Right lobe of liver (tissue), 6 donors: ENCODE measurements at regions not wholly inside any gene's neighbourhood (a gene's known extent, or its start where the extent isn't known, plus 50 kb on each side); places are given as distances from the start of the nearest gene placed in this dataset.

ENCODE experiments used
- ATAC-seq, 4 donors: fragments of 200-7000 bp; cut with Tn5 transposase; one replicate each; pipeline ENCODE4 v1.9.1; 2020; ENCODE audit warnings: mild to moderate bottlenecking in 4 of 4, moderate library complexity in 4 of 4
- DNase-seq, 3 donors: peaks; one replicate each; pipeline ENCODE4 v3.0.0-alpha.2; 2020
- H3K27ac ChIP-seq, 3 donors: fragments of 200-600 bp; one replicate each; pipeline ENCODE4 v1.8.0; 2022
- H3K27me3 ChIP-seq, 2 donors: fragments of 200-600 bp; one replicate each; pipeline ENCODE4 v1.8.0; 2022
- H3K36me3 ChIP-seq, 4 donors: fragments of 200-600 bp; sonication (generic) in 1 of 4; one replicate each; pipeline versions ENCODE4 v1.5.1 to v1.8.0; 2017 to 2022; ENCODE audit warnings: control low read depth in 1 of 4
- H3K4me1 ChIP-seq, 4 donors: fragments of 200-600 bp; sonication (generic) in 1 of 4; one replicate each; pipeline versions ENCODE4 v1.5.1 to v1.8.0; 2017 to 2022; ENCODE audit warnings: control low read depth in 1 of 4
- H3K4me3 ChIP-seq, 3 donors: fragments of 200-600 bp; one replicate each; pipeline ENCODE4 v1.8.0; 2022
- H3K9me3 ChIP-seq, 4 donors: fragments of 200-600 bp; sonication (generic) in 1 of 4; one replicate each; pipeline versions ENCODE4 v1.5.1 to v1.8.0; 2017 to 2022; ENCODE audit warnings: control low read depth in 1 of 4
- POLR2A ChIP-seq: fragments of 450-650 bp; IDR thresholded peaks from one replicate; pipeline ENCODE4 v1.6.1; 2017; ENCODE audit warnings: antibody characterized with exemption, mild to moderate bottlenecking
- WGBS: methylation state at CpG from one replicate; pipeline ENCODE4 v1.1.6; 2018; ENCODE audit warnings: low coverage, low lambda C conversion rate; ENCODE audit not compliant: insufficient coverage; ENCODE audit errors: missing lambda C conversion rate; 5-methylcytosine and 5-hydroxymethylcytosine counted together
- intact Hi-C, 2 donors: fragments of 100-400 bp; cut with DNase I; formaldehyde crosslinking; loops; one replicate each; pipeline versions ENCODE4 v1.11.2 to v1.14.1; 2022
- TF ChIP-seq, protein P1 (sequence below), 4 donors: fragments of 200-600 bp in 3 of 4; fragments of 450-650 bp in 1 of 4; IDR thresholded peaks; one replicate each; pipeline versions ENCODE4 v1.5.1 to v1.8.0; 2016 to 2022; ENCODE audit warnings: antibody characterized with exemption in 4 of 4, mild to moderate bottlenecking in 2 of 4
- donor health status: DM: no; HTN: yes; CAD: no.
- donor health status: DM: no; HTN: no; CAD: no.
- donor health status: DM: no; HTN: no; CAD: no.
- donor health status: DM: no; HTN: yes; CAD: no.
- donor health status: DM: no; HTN: yes; CAD: no.

GRCh38 chr2:183224948-183225347 is 100.7 kb downstream of the NUP35 start:
- DNase-seq, result no peak
- no peaks in the 10 kb centered on the region for H3K4me1 ChIP-seq
- no peak for TF ChIP-seq POLR2A
- TF ChIP-seq, protein P1, sequence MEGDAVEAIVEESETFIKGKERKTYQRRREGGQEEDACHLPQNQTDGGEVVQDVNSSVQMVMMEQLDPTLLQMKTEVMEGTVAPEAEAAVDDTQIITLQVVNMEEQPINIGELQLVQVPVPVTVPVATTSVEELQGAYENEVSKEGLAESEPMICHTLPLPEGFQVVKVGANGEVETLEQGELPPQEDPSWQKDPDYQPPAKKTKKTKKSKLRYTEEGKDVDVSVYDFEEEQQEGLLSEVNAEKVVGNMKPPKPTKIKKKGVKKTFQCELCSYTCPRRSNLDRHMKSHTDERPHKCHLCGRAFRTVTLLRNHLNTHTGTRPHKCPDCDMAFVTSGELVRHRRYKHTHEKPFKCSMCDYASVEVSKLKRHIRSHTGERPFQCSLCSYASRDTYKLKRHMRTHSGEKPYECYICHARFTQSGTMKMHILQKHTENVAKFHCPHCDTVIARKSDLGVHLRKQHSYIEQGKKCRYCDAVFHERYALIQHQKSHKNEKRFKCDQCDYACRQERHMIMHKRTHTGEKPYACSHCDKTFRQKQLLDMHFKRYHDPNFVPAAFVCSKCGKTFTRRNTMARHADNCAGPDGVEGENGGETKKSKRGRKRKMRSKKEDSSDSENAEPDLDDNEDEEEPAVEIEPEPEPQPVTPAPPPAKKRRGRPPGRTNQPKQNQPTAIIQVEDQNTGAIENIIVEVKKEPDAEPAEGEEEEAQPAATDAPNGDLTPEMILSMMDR (IDR thresholded peaks at IDR 0.05), result no peak
- H3K27ac ChIP-seq, result no peak overlapping the region
- intact Hi-C loops, result no loop called here
- H3K4me3 ChIP-seq, result no peak overlapping the region
- no peak for ATAC-seq
- H3K9me3 ChIP-seq, result no peaks in the 10 kb centered on the region
- no peaks in the 10 kb centered on the region for H3K27me3 ChIP-seq
- H3K36me3 ChIP-seq, result no peaks in the 10 kb centered on the region

DNA sequence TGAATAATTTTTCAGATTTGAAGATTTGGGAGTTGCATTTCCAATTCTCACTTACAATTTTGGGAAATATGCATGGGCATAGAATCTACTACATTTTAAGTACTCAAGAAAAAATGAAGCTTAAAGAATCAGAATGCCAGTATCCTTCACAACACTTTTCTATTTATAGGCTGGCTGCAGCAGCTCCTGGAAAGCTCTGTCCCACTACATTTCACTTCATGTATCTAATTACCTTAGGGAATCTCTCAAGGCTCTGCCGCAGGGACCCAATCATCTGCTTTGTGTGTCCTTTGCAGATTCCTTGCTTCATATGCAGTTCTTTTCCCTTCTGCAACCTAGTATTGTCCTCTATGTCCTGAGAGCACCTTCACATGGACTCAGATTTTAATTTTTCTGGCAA is 102.9 kb downstream of the NUP35 start:
- Histone ChIP-seq H3K36me3 (no peaks in the 10 kb centered on the region), H3K4me3 (no peak overlapping the region), H3K4me1 (no peaks in the 10 kb centered on the region), H3K27ac (no peak overlapping the region), H3K27me3 (no peaks in the 10 kb centered on the region), H3K9me3 (no peaks in the 10 kb centered on the region)
- DNase-seq, result no peak
- ATAC-seq, result no peak
- intact Hi-C loops, result no loop called here
- WGBS, result 100% methylated on average over 1 of the region's 1 CpG
- TF ChIP-seq, protein P1 (IDR thresholded peaks at IDR 0.05), result no peak
- TF ChIP-seq POLR2A, result no peak

DNA sequence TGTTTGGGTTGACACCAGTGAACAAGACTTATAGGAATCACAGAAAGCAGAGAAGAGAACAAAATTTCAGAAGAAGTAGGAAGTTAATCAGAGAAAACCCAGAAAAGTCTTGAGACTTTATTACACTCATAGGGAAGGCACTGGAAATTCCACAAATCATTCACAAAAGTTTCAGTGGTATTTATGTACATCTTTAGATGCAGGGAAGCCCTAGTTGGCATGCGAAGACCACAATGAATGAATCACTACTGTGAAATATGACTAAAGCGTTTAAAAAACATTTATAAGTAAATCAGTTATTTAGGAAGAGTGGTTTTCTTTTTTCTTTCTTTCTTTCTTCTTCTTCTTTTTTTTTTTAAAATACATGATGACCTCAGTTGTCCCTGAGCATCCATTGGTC is 105.1 kb downstream of the NUP35 start:
- Histone ChIP-seq H3K4me3 (no peak overlapping the region), H3K27me3 (no peaks in the 10 kb centered on the region), H3K9me3 (no peaks in the 10 kb centered on the region), H3K27ac (no peak overlapping the region), H3K36me3 (no peaks in the 10 kb centered on the region), H3K4me1 (no peaks in the 10 kb centered on the region)
- intact Hi-C loops, result no loop called here
- ATAC-seq (no peak), DNase-seq (no peak)
- TF ChIP-seq, protein P1 (IDR thresholded peaks at IDR 0.05), result no peak
- no peak for TF ChIP-seq POLR2A
- 80% methylated on average over 2 of the region's 2 CpGs for WGBS

DNA sequence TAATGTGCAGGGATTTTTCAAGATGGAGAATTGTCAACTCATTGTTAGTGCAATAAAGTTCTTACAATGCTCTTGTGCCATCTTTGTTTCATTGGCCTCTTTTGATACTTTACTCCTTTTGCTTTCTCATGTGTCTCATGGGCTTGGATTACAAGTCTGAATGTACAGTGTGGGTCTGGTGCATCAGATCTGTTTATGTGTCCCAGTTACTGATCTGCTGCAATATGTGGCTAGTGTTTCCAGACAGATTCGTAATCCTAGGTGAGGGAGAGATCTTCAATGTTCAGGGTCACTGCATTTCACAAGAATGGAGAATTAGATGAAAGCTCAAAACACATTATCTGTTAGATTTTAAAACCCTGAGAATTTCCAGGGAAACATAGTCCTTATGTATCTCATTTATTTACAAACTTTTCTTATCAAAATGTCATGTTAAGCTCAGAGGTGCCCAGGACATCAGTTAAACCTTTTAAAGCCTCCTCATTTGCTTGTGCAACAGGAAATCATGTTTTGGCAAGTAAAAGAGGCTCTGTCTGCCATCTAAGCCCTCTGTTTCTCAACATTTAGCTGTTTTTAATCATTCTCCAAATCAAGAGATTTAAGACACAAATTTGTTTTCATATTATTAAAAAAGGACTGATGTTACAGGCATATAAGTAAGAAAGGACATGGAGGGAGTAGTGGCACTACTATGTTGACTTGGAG is 108.1 kb downstream of the NUP35 start:
- no peak for TF ChIP-seq POLR2A
- TF ChIP-seq, protein P1 (IDR thresholded peaks at IDR 0.05), result no peak
- WGBS, result no CpG with 5 or more reads among the region's 1 CpG

GRCh38 chr2:183242937-183243336 is 118.7 kb downstream of the NUP35 start:
- WGBS, result 55% methylated on average over 3 of the region's 3 CpGs
- intact Hi-C loops, result no loop called here

More for the DNA sequence above, 108.1 kb downstream of the NUP35 start:
- DNase-seq, result no peak
- H3K27me3 ChIP-seq, result no peaks in the 10 kb centered on the region
- ATAC-seq, result no peak
- no peaks in the 10 kb centered on the region for H3K9me3 ChIP-seq
- no peaks in the 10 kb centered on the region for H3K36me3 ChIP-seq
- no peak overlapping the region for H3K4me3 ChIP-seq
- intact Hi-C loops, result no loop called here
- H3K4me1 ChIP-seq, result no peaks in the 10 kb centered on the region
- no peak overlapping the region for H3K27ac ChIP-seq

More at GRCh38 chr2:183242937-183243336, 118.7 kb downstream of the NUP35 start:
- TF ChIP-seq POLR2A, result no peak
- TF ChIP-seq, protein P1 (IDR thresholded peaks at IDR 0.05), result no peak
- Histone ChIP-seq H3K4me3 (no peak overlapping the region), H3K36me3 (no peaks in the 10 kb centered on the region), H3K27ac (no peak overlapping the region), H3K4me1 (no peaks in the 10 kb centered on the region), H3K27me3 (no peaks in the 10 kb centered on the region), H3K9me3 (no peaks in the 10 kb centered on the region)
- ATAC-seq, result no peak
- DNase-seq, result no peak
